Glutamatergic neuron (in vitro differentiated cells): ENCODE measurements at regions not wholly inside any gene's neighbourhood (a gene's known extent, or its start where the extent isn't known, plus 50 kb on each side); places are given as distances from the start of the nearest gene placed in this dataset.

ENCODE experiments used
- DNase-seq: peaks from one replicate; pipeline ENCODE4 v3.0.0; 2022
- H3K27ac Mint-ChIP-seq: one replicate; pipeline ENCODE4 v1.8.0; 2020; ENCODE audit warnings: mild to moderate bottlenecking, mixed read lengths, inconsistent platforms; ENCODE audit not compliant: unreplicated experiment
- H3K27me3 Mint-ChIP-seq: one replicate; pipeline ENCODE4 v1.8.0; 2020; ENCODE audit warnings: mild to moderate bottlenecking, moderate library complexity, mixed read lengths, inconsistent platforms; ENCODE audit not compliant: unreplicated experiment
- H3K36me3 Mint-ChIP-seq: one replicate; pipeline ENCODE4 v1.8.0; 2020; ENCODE audit warnings: mild to moderate bottlenecking, mixed read lengths, inconsistent platforms; ENCODE audit not compliant: unreplicated experiment
- H3K4me1 Mint-ChIP-seq: one replicate; pipeline ENCODE4 v1.8.0; 2020; ENCODE audit warnings: mild to moderate bottlenecking, low read depth, mixed read lengths, inconsistent platforms; ENCODE audit not compliant: unreplicated experiment
- H3K4me3 Mint-ChIP-seq: one replicate; pipeline ENCODE4 v1.8.0; 2020; ENCODE audit warnings: mild to moderate bottlenecking, mixed read lengths, inconsistent platforms; ENCODE audit not compliant: unreplicated experiment
- H3K9me3 Mint-ChIP-seq: one replicate; pipeline ENCODE4 v1.8.0; 2020; ENCODE audit warnings: mild to moderate bottlenecking, moderate library complexity, mixed read lengths, inconsistent platforms; ENCODE audit not compliant: unreplicated experiment
- CTCF ChIP-seq: fragments of 200-600 bp; sonication (generic); IDR thresholded peaks from one replicate; pipeline ENCODE4 v1.5.0; 2021; ENCODE audit not compliant: partially characterized antibody, unreplicated experiment

- DNase-seq = no peak
- Mint-ChIP-seq H3K27me3 (peaks cover 2% of the 10 kb centered on the region), H3K36me3 (no peaks in the 10 kb centered on the region), H3K27ac (no peak overlapping the region), H3K4me3 (no peak overlapping the region), H3K9me3 (no peaks in the 10 kb centered on the region), H3K4me1 (peaks cover 3% of the 10 kb centered on the region)
- no peak for TF ChIP-seq CTCF
These were observed 327.4 kb downstream of the RND3 start for GRCh38 chr2:150160058-150160457.

- no peak for DNase-seq
- Mint-ChIP-seq H3K9me3 (no peaks in the 10 kb centered on the region), H3K27ac (no peak overlapping the region), H3K27me3 (peaks cover 2% of the 10 kb centered on the region), H3K4me3 (no peak overlapping the region), H3K4me1 (no peaks in the 10 kb centered on the region), H3K36me3 (no peaks in the 10 kb centered on the region)
- TF ChIP-seq CTCF = no peak
These were observed 328.2 kb downstream of the RND3 start for GRCh38 chr2:150159300-150159699.

GRCh38 chr2:150156876-150157275, 330.6 kb downstream of the RND3 start:
- DNase-seq = no peak
- no peak for TF ChIP-seq CTCF
- Mint-ChIP-seq H3K4me1 (no peaks in the 10 kb centered on the region), H3K4me3 (no peak overlapping the region), H3K27ac (no peak overlapping the region), H3K27me3 (peaks cover 2% of the 10 kb centered on the region), H3K36me3 (no peaks in the 10 kb centered on the region), H3K9me3 (no peaks in the 10 kb centered on the region)

- no peaks in the 10 kb centered on the region for H3K9me3 Mint-ChIP-seq
- peaks cover 2% of the 10 kb centered on the region for H3K27me3 Mint-ChIP-seq
- H3K27ac Mint-ChIP-seq = no peak overlapping the region
- DNase-seq = no peak
- no peak for TF ChIP-seq CTCF
- H3K36me3 Mint-ChIP-seq = no peaks in the 10 kb centered on the region
- H3K4me3 Mint-ChIP-seq = no peak overlapping the region
- H3K4me1 Mint-ChIP-seq = no peaks in the 10 kb centered on the region
These were observed 331.1 kb downstream of the RND3 start for GRCh38 chr2:150156415-150156814.

- Mint-ChIP-seq H3K36me3 (no peaks in the 10 kb centered on the region), H3K4me3 (no peak overlapping the region), H3K27ac (no peak overlapping the region), H3K27me3 (peaks cover 2% of the 10 kb centered on the region), H3K4me1 (no peaks in the 10 kb centered on the region), H3K9me3 (no peaks in the 10 kb centered on the region)
- no peak for DNase-seq
- no peak for TF ChIP-seq CTCF
These were observed 333.1 kb downstream of the RND3 start for GRCh38 chr2:150154308-150154797.
